ENCODE measurements at regions not wholly inside any gene's neighbourhood (a gene's known extent, or its start where the extent isn't known, plus 50 kb on each side); places are given as distances from the start of the nearest gene placed in this dataset.

DNA sequence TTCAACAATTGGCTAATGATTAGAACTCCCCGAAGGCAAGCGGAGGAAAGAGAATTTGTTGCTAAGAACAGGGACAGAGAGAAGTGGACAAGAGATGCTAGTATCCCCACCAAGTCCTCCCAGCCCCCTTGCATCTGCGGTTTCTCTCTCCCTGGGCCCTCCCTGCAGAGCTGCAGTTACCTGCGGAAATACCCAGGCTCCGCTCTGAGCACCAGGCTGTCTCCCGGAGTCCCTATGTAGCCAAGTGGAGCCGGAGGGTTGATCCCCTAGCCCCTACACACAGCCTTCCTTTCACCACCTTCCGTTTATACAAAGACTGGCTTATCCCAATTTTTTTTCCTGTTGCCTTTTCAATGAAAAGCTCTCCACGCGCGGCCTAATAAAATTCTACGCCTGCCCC is 834.4 kb downstream of the KCNJ2 start:
- TF ChIP-seq, protein P1, sequence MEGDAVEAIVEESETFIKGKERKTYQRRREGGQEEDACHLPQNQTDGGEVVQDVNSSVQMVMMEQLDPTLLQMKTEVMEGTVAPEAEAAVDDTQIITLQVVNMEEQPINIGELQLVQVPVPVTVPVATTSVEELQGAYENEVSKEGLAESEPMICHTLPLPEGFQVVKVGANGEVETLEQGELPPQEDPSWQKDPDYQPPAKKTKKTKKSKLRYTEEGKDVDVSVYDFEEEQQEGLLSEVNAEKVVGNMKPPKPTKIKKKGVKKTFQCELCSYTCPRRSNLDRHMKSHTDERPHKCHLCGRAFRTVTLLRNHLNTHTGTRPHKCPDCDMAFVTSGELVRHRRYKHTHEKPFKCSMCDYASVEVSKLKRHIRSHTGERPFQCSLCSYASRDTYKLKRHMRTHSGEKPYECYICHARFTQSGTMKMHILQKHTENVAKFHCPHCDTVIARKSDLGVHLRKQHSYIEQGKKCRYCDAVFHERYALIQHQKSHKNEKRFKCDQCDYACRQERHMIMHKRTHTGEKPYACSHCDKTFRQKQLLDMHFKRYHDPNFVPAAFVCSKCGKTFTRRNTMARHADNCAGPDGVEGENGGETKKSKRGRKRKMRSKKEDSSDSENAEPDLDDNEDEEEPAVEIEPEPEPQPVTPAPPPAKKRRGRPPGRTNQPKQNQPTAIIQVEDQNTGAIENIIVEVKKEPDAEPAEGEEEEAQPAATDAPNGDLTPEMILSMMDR (IDR thresholded peaks at IDR 0.05; ENCODE audit: control insufficient read depth, extremely low read depth, insufficient read depth) = no peak
- H3K4me3 ChIP-seq (ENCODE audit: low read depth, low read length) = no peak overlapping the region
- no peak for DNase-seq (ENCODE audit: low read depth)

DNA sequence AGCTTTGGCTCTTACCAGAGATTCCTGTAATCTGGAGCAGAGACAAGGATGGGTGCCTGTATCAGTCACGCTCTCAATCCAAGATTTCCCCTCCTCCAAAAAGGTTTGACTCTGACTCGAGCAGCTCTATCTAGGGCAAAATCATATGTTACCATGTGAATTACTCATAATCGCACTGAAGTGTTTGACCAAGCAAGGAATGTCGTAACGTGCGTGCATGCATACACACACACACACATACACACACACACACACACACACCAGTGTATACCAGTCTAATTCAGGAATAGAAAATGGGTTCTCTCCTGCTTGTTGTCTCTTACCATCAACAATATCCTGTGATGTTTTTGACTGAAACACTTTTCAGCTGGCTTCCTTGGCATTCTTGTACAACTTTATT is 835.1 kb downstream of the KCNJ2 start:
- TF ChIP-seq, protein P1 (IDR thresholded peaks at IDR 0.05; ENCODE audit: control insufficient read depth, extremely low read depth, insufficient read depth) = no peak
- no peak for DNase-seq (ENCODE audit: low read depth)
- H3K4me3 ChIP-seq (ENCODE audit: low read depth, low read length) = no peak overlapping the region

DNA sequence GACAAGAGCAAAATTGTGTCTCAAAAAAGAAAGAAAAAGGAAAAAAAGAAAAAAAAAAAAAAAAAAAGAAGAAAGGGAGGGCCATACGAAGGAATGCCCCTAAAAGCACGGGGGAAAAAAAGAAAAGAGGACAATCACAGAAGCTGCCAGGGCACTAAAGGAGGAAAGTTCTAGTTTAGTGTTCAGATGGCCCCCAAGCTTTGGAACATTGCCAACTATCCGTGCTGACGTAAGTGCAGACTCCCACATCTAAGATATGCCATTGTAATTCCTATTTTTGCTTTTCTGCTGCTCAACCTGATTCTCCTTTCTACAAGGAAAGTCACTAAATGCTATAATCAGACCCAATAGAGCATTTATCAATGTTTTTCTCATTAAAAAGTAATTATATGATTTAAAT is 842.1 kb downstream of the KCNJ2 start:
- H3K4me3 ChIP-seq (ENCODE audit: low read depth, low read length) = no peak overlapping the region
- TF ChIP-seq, protein P1 (IDR thresholded peaks at IDR 0.05; ENCODE audit: control insufficient read depth, extremely low read depth, insufficient read depth) = no peak
- DNase-seq (ENCODE audit: low read depth) = no peak

DNA sequence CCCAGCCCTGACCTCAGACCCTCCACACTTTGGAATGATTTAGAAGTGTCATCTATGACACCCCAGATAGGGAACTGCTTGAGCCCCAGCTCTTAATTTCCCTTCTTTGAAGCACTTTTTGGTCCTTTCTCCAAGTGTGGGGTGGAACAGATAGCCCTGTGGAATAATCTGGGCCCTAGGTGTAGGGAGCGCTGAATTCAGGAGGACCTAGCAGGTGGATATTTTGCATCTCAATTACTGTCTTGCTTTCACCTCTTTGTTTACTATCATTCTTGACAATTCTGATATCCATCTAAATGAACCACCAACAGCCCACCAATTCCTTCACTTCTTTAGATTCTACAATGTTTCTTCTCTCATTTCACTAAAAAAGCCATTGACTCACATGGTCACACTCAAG is 850.4 kb downstream of the KCNJ2 start:
- no peak for DNase-seq (ENCODE audit: low read depth)
- no peak overlapping the region for H3K4me3 ChIP-seq (ENCODE audit: low read depth, low read length)
- TF ChIP-seq, protein P1 (IDR thresholded peaks at IDR 0.05; ENCODE audit: control insufficient read depth, extremely low read depth, insufficient read depth) = no peak

DNA sequence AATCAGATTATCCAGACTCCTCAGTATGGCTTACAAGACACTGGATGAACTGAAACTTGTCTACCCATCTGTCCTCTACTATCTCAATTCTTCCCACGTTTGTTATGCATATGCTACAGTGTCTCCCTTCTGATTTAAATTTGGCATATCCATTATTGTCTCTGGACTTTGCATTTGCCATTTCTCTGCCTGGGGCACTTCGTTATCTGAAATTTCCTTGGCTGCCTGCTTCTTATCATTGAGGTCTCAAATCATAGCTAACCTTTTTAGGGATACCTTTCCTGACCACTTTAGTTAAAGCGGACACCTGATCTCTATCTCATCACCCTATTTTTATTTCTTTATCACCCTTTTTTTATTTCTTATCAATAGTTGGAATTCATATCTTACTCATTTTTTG is 853.4 kb downstream of the KCNJ2 start:
- DNase-seq (ENCODE audit: low read depth) = no peak
- H3K4me3 ChIP-seq (ENCODE audit: low read depth, low read length) = no peak overlapping the region
- TF ChIP-seq, protein P1 (IDR thresholded peaks at IDR 0.05; ENCODE audit: control insufficient read depth, extremely low read depth, insufficient read depth) = no peak

DNA sequence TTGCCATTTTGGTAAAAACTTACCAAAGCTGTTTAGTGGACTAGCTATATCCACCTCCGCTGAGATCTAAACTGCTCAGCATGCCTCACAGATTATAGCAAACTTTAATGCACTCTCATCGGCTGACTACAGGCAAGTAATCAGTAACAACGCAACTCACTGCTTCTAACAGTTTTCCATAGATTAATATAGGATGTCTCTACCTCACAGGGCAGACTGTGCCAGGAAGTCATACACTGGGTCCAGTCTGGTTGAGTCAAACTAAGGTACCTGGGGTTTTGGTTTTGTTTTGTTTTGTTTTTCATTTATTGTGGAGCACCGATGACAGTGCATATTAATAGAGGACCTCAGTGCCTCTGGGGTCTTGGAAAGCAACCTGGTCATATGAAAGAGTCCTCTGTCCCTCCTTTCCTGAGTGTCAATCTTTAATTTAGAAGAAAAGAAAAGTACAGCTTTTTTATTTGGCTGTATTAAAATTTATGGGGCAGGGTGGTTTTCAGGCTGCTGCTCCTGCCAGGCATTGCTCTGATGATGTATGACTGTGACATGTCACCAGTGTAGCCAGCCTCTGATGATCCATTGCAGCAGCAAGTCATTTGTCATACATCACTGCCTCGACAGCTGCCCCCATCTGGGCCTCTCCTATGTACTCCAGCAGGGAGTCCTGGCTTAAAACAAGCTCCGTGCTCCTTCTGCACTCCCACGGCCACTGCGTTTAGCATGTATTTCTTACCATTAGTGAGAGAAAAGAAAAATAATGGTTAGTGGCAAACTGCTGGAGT is 854.1 kb downstream of the KCNJ2 start:
- peak; percentile 7 for DNase-seq (ENCODE audit: low read depth)
- H3K4me3 ChIP-seq (ENCODE audit: low read depth, low read length) = no peak overlapping the region
- TF ChIP-seq, protein P1 (IDR thresholded peaks at IDR 0.05; ENCODE audit: control insufficient read depth, extremely low read depth, insufficient read depth) = no peak

DNA sequence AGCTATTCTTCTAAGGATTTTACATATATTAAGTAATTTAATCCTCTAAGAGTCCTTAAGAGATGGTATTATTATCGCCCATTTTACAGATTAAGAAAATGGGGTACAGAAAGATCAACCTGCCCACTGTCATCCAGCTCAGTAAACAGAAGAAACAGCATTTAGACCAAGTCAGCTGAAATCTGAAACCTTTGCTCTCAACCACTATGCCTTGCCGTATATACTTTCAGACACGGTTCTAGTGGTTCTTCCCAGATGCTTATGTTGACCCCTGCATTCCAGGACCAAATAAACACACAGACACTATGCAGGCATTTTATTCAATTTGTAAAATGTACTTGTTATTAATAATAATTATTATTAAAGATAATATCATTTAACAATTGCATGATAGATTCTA is 854.8 kb downstream of the KCNJ2 start:
- TF ChIP-seq, protein P1 (IDR thresholded peaks at IDR 0.05; ENCODE audit: control insufficient read depth, extremely low read depth, insufficient read depth) = no peak
- no peak overlapping the region for H3K4me3 ChIP-seq (ENCODE audit: low read depth, low read length)
- DNase-seq (ENCODE audit: low read depth) = no peak

Measured in LNCaP clone FGC (cell line).